SK-N-SH (cell line): ENCODE measurements at regions not wholly inside any gene's neighbourhood (a gene's known extent, or its start where the extent isn't known, plus 50 kb on each side); places are given as distances from the start of the nearest gene placed in this dataset.
"Not testable (repeated sequence)": the region's sequence is repeated elsewhere in the genome, so short reads cannot be mapped to it uniquely, and the experiment has no call there.

Experiments used
- CTCF ChIA-PET: fragments of 300-600, 350-600 bp; formaldehyde crosslinking; extraction: SDS; loops from one replicate; lab custom pipeline; 2021; lab: Yijun Ruan, JAX
- POLR2A ChIA-PET: fragments of 350-600 bp; sonication (Branson Sonifier 250); formaldehyde crosslinking; extraction: SDS; loops from one replicate; lab custom pipeline; 2020; ENCODE audit warnings: antibody characterized with exemption, inconsistent platforms; lab: Yijun Ruan, JAX
- DNase-seq: peaks from one replicate; pipeline ENCODE4 v3.0.0; 2012
- H2AFZ ChIP-seq: fragments of 200-600 bp; sonication (generic); 2 replicates; pipeline ENCODE4 v1.8.1; 2016; ENCODE audit warnings: antibody characterized with exemption, mild to moderate bottlenecking, low read depth
- H3F3A ChIP-seq: fragments of 200-600 bp; sonication (generic); replicated peaks from 2 replicates; pipeline ENCODE3; 2016; ENCODE audit warnings: antibody characterized with exemption, mild to moderate bottlenecking; ENCODE audit not compliant: insufficient read depth
- H3K27ac ChIP-seq, 2 experiments: fragments of 200-500 bp in 1 of 2; fragments of 200-600 bp in 1 of 2; sonication (Bioruptor generic) in 1 of 2; sonication (generic), shearing (Covaris generic) in 1 of 2; 2 replicates each; pipeline versions ENCODE4 v1.5.1 to v1.6.1; 2014 to 2016; ENCODE audit warnings: low read depth in 2 of 2, inconsistent platforms in 1 of 2, low read length in 1 of 2, mild to moderate bottlenecking in 1 of 2, mixed read lengths in 1 of 2
- H3K27me3 ChIP-seq: fragments of 200-600 bp; sonication (generic), shearing (Covaris generic); 2 replicates; pipeline ENCODE4 v1.6.1; 2016; ENCODE audit warnings: mixed run types; ENCODE audit not compliant: insufficient read depth
- H3K36me3 ChIP-seq, 2 experiments: fragments of 200-500 bp in 1 of 2; fragments of 200-600 bp in 1 of 2; sonication (Bioruptor generic) in 1 of 2; sonication (generic) in 1 of 2; replicated peaks in 1 of 2; 2 replicates each; pipeline versions ENCODE3 to v1.5.1; 2014 to 2016; ENCODE audit warnings: low read length in 1 of 2, mild to moderate bottlenecking in 1 of 2; ENCODE audit not compliant: insufficient read depth in 2 of 2, control insufficient read depth in 1 of 2
- H3K4me1 ChIP-seq, 2 experiments: fragments of 200-500 bp in 1 of 2; fragments of 200-600 bp in 1 of 2; sonication (Bioruptor generic) in 1 of 2; sonication (generic), shearing (Covaris generic) in 1 of 2; 2 replicates each; pipeline versions ENCODE4 v1.5.1 to v1.6.1; 2014 to 2016; ENCODE audit warnings: low read depth in 1 of 2, low read length in 1 of 2, mixed run types in 1 of 2; ENCODE audit not compliant: insufficient read depth in 2 of 2, control insufficient read depth in 1 of 2
- H3K4me2 ChIP-seq: fragments of 200-600 bp; sonication (generic), shearing (Covaris generic); 2 replicates; pipeline ENCODE4 v1.6.1; 2017; ENCODE audit warnings: mixed run types
- H3K4me3 ChIP-seq, 2 experiments: fragments of 200-500 bp in 1 of 2; fragments of 200-600 bp in 1 of 2; sonication (Bioruptor generic) in 1 of 2; sonication (generic), shearing (Covaris generic) in 1 of 2; 2 replicates each; pipeline versions ENCODE4 v1.5.1 to v1.8.1; 2014 to 2016; ENCODE audit warnings: low read depth in 2 of 2, inconsistent platforms in 1 of 2, low read length in 1 of 2, mild to moderate bottlenecking in 1 of 2, mixed read lengths in 1 of 2, moderate library complexity in 1 of 2
- H3K79me2 ChIP-seq: fragments of 200-600 bp; sonication (generic); 2 replicates; pipeline ENCODE4 v1.8.1; 2017; ENCODE audit warnings: mild to moderate bottlenecking; ENCODE audit not compliant: insufficient read depth
- H3K9ac ChIP-seq: fragments of 200-600 bp; sonication (generic); 2 replicates; pipeline ENCODE4 v1.6.1; 2017; ENCODE audit warnings: mixed run types
- H3K9me2 ChIP-seq: fragments of 200-600 bp; sonication (generic); 2 replicates; pipeline ENCODE4 v1.6.1; 2017; ENCODE audit warnings: mixed run types
- H3K9me3 ChIP-seq: fragments of 200-600 bp; sonication (generic); 2 replicates; pipeline ENCODE4 v1.6.1; 2017; ENCODE audit warnings: mixed run types, mild to moderate bottlenecking, moderate library complexity
- H4K20me1 ChIP-seq: fragments of 200-600 bp; sonication (generic); 2 replicates; pipeline ENCODE4 v1.6.1; 2017; ENCODE audit warnings: mild to moderate bottlenecking, mixed run types; ENCODE audit not compliant: insufficient read depth
- CTCF ChIP-seq: fragments of 200-600 bp; sonication (generic); IDR thresholded peaks from 2 replicates; pipeline ENCODE4 v1.6.1; 2017; ENCODE audit warnings: antibody characterized with exemption, mild to moderate bottlenecking, moderate library complexity
- WGBS: methylation state at CpG from one replicate; pipeline ENCODE4 v1.1.6; 2017; ENCODE audit warnings: low lambda C conversion rate; 5-methylcytosine and 5-hydroxymethylcytosine counted together

- WGBS, result 6% methylated on average over 6 of the region's 21 CpGs
- H3K27me3 ChIP-seq, H3K9me2 ChIP-seq, H3K79me2 ChIP-seq, H3F3A ChIP-seq, H3K4me1 ChIP-seq, POLR2A ChIA-PET, H3K36me3 ChIP-seq, H3K4me3 ChIP-seq, DNase-seq, H3K9ac ChIP-seq, H3K27ac ChIP-seq, H3K9me3 ChIP-seq, H2AFZ ChIP-seq, H4K20me1 ChIP-seq, H3K4me2 ChIP-seq: not testable (repeated sequence)
- CTCF ChIA-PET, result interaction anchor here (1.4 kb wide), 1 partner anchor 23 kb away, joined by 3 read pairs; no protein-coding TSS in a partner anchor
Measured at GRCh38 chr18:15001038-15001794, 253.2 kb downstream of the ANKRD30B start.

- H3K4me2 ChIP-seq, H3F3A ChIP-seq, H3K9ac ChIP-seq, H4K20me1 ChIP-seq, DNase-seq, CTCF ChIA-PET, H3K27ac ChIP-seq, H3K9me2 ChIP-seq, H3K4me3 ChIP-seq, H3K36me3 ChIP-seq, H3K27me3 ChIP-seq, H3K9me3 ChIP-seq, H2AFZ ChIP-seq, H3K79me2 ChIP-seq, POLR2A ChIA-PET, H3K4me1 ChIP-seq: not testable (repeated sequence)
- TF ChIP-seq CTCF, result peak; percentile 24; the same call in 1 of the 2 replicates
- WGBS, result 15% methylated on average over 4 of the region's 10 CpGs
Measured at GRCh38 chr18:15001795-15002107, 253.8 kb downstream of the ANKRD30B start.

DNA sequence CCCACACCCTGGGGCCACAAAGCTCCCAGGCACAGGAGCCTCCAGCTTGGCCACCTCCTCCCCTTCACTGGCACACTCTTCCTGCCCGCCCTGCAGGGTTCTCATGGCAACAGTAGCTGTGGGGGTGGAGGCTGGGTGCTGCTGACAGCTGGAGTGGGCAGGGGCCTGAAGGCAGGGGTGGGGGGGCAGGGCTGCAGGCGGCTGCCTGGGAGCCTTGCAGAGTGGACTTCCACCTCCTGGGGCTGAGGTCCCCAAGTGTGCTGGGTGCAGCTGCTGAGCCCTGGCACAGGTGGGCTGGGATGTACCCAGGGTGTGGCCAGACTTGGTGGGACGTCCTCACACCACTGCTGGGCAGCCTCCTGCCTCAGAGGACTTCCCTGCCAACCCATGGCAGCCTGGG, 254.8 kb downstream of the ANKRD30B start:
- no CpG with 5 or more reads among the region's 3 CpGs for WGBS
- H3K27ac ChIP-seq, H4K20me1 ChIP-seq, H3K4me2 ChIP-seq, CTCF ChIA-PET, H3K9me3 ChIP-seq, H3K9ac ChIP-seq, H3K4me3 ChIP-seq, H3F3A ChIP-seq, H3K4me1 ChIP-seq, H2AFZ ChIP-seq, H3K9me2 ChIP-seq, H3K79me2 ChIP-seq, DNase-seq, POLR2A ChIA-PET, H3K36me3 ChIP-seq, H3K27me3 ChIP-seq: not testable (repeated sequence)

DNA sequence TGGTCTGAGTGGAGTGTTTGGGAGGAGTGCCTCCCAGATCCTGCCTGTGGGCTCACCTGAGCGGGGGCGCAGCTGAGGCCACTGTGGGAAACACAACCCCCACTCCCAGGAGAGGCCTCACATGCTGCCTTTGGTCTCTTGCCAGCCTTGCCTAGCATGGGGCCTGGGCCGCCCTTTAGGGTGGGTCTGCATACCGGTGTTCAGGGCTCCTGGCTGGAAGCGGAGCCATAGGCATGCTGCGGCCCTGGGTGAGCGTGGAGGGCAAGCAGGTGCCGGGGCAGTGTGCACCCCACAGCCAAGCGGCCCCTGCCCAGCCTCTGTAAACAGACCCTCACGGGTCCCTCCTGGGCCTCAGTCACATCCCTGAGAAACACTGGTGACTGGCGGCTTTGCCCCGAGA, 255.3 kb downstream of the ANKRD30B start:
- DNase-seq, H3K9me3 ChIP-seq, POLR2A ChIA-PET: not testable (repeated sequence)

DNA sequence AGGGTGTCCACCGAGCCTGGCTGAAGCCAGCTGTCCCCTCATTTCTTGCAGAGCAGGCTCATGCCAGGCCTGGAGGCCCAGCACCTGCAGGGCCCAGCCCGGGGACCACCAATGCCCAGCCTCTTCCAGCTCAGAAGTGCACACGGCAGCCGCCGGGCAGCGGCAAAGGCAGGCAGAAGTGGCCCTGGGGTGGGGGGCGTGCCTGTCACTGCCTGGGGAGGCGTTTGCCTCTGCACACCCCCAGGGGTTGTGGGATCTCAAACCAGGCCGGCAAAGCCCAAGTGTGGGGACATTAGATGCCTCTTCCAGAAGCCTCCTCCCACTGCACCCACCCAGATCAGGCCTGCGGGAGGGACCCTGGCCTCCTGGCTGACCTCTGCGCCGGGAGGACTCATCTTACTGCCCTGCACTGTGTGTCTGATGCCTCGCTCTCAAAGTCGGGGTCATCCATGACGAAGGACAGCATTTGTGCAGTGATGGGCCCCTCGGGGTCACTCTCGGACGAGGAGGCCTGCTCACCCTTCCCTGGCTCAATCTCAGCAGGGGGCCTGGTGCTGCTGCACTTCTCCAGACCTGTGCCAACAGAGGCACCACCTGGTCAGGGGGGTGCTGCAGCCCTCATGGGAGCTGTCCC, 255.8 kb downstream of the ANKRD30B start:
- H3K79me2 ChIP-seq, H2AFZ ChIP-seq, POLR2A ChIA-PET, CTCF ChIA-PET, DNase-seq, H3K9ac ChIP-seq, H3K4me2 ChIP-seq, H3F3A ChIP-seq, H3K9me3 ChIP-seq, H3K9me2 ChIP-seq, H3K36me3 ChIP-seq, H3K27me3 ChIP-seq, H4K20me1 ChIP-seq, H3K27ac ChIP-seq, H3K4me1 ChIP-seq, H3K4me3 ChIP-seq: not testable (repeated sequence)
- WGBS, result 0% methylated on average over 10 of the region's 18 CpGs

More for the DNA sequence above, 255.3 kb downstream of the ANKRD30B start:
- CTCF ChIA-PET, H3K27me3 ChIP-seq, H3K27ac ChIP-seq, H3K4me3 ChIP-seq, H3K79me2 ChIP-seq, H3K9me2 ChIP-seq, H3K4me1 ChIP-seq, H3K4me2 ChIP-seq, H3F3A ChIP-seq, H2AFZ ChIP-seq, H3K9ac ChIP-seq, H3K36me3 ChIP-seq, H4K20me1 ChIP-seq: not testable (repeated sequence)
- WGBS, result 7% methylated on average over 2 of the region's 12 CpGs
